IPS-20b (cell line): ENCODE measurements at regions not wholly inside any gene's neighbourhood (a gene's known extent, or its start where the extent isn't known, plus 50 kb on each side); places are given as distances from the start of the nearest gene placed in this dataset.

Experiments
- H3K27ac ChIP-seq: one replicate; pipeline ENCODE4 v1.5.1; 2013; ENCODE audit warnings: low read length
- H3K27me3 ChIP-seq: 2 replicates; pipeline ENCODE4 v1.6.1; 2013; ENCODE audit warnings: mild to moderate bottlenecking, low read length, inconsistent platforms; ENCODE audit not compliant: insufficient read depth
- H3K36me3 ChIP-seq: 2 replicates; pipeline ENCODE4 v1.6.1; 2013; ENCODE audit warnings: low read depth, mild to moderate bottlenecking, inconsistent platforms, low read length, moderate library complexity; ENCODE audit not compliant: insufficient read depth
- H3K4me1 ChIP-seq: 2 replicates; pipeline ENCODE4 v1.6.1; 2013; ENCODE audit warnings: mild to moderate bottlenecking, control low read depth, inconsistent platforms, low read length, moderate library complexity; ENCODE audit not compliant: insufficient read depth
- H3K4me3 ChIP-seq: 2 replicates; pipeline ENCODE4 v1.5.1; 2013; ENCODE audit warnings: mild to moderate bottlenecking, low read length, inconsistent platforms
- H3K9ac ChIP-seq: 2 replicates; pipeline ENCODE4 v1.6.1; 2013; ENCODE audit warnings: low read depth, mild to moderate bottlenecking, inconsistent platforms, low read length, moderate library complexity
- H3K9me3 ChIP-seq: 2 replicates; pipeline ENCODE4 v1.6.1; 2013; ENCODE audit warnings: mild to moderate bottlenecking, low read depth, low read length, inconsistent platforms; ENCODE audit not compliant: insufficient read depth

DNA sequence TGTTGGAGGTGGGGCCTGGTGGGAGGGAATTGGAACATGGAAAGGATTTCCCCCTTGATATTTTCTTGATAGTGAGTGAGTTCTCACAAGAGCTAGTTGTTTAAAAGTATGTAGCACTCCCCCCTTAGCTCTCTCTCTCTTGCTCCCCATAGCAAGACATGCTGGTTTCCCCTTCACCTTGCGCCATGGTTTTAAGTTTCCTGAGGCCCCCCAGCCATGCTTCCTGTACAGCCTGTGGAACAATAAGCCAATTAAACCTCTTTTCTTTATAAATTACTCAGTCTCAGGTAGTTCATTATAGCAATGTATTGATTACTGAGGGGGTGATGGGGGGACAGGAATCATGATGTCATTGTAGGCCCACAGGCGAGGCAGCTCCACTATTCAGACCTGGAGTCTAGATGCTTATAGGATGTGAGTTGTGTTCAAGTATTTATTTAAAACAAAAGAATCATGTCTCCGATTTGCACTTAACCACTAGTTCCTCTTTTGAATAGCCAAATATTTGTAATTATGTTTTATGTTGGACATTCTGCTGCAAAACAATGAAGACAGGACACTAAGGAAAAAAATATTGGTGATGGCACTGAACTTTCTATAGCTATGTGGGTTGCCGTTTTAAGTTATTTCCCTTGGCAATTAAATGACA lies 156.6 kb downstream of the TMEM38B start:
- H3K27ac ChIP-seq, result no peak overlapping the region
- H3K9ac ChIP-seq, result no peak overlapping the region

DNA sequence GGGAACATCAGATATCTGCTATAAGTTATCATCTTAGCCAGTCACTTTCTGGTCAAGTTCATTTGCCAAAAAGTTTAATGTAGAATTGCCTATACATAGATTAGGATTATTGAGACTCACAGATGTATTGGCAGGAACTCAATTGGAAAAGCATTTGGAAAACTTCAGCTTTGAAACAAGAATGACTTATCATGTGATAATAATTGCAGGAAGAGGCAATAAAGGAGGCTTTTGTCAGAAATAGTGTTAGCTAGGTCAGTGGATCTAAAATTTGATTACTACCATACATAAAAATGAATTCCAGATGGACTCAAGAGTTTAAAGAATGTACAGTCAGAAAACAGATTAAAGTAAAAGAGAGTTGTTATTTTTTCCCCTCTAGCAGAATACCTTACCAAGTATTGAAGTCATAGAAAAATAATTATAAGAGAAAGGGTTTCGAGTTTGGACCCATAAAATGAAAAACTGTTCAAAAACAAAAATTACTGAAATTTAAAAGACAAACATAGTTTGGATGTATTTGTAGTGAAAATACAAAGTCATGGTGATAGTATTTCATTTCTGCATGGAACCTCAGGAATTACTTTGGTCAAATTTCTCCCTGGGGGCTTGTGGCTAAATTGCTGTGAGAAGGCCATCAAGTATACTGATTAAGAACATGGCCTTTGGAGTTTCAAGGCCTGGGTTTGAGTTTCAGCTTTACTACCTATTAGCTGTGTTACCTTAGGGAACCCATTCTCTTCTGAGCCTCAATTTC lies 159.9 kb downstream of the TMEM38B start:
- no peak overlapping the region for H3K4me3 ChIP-seq
- no peaks in the 10 kb centered on the region for H3K36me3 ChIP-seq
- H3K4me1 ChIP-seq, result no peaks in the 10 kb centered on the region
- H3K9ac ChIP-seq, result no peak overlapping the region
- no peaks in the 10 kb centered on the region for H3K9me3 ChIP-seq
- no peaks in the 10 kb centered on the region for H3K27me3 ChIP-seq
- H3K27ac ChIP-seq, result no peak overlapping the region

More for the DNA sequence above, 156.6 kb downstream of the TMEM38B start:
- H3K27me3 ChIP-seq, result no peaks in the 10 kb centered on the region
- H3K36me3 ChIP-seq, result no peaks in the 10 kb centered on the region
- no peaks in the 10 kb centered on the region for H3K9me3 ChIP-seq
- H3K4me1 ChIP-seq, result no peaks in the 10 kb centered on the region
- no peak overlapping the region for H3K4me3 ChIP-seq

- no peak overlapping the region for H3K4me3 ChIP-seq
- no peak overlapping the region for H3K9ac ChIP-seq
- H3K9me3 ChIP-seq, result no peaks in the 10 kb centered on the region
- H3K27me3 ChIP-seq, result no peaks in the 10 kb centered on the region
- no peaks in the 10 kb centered on the region for H3K4me1 ChIP-seq
- no peaks in the 10 kb centered on the region for H3K36me3 ChIP-seq
- no peak overlapping the region for H3K27ac ChIP-seq
These were observed 160.7 kb downstream of the TMEM38B start for GRCh38 chr9:105854783-105855724.

DNA sequence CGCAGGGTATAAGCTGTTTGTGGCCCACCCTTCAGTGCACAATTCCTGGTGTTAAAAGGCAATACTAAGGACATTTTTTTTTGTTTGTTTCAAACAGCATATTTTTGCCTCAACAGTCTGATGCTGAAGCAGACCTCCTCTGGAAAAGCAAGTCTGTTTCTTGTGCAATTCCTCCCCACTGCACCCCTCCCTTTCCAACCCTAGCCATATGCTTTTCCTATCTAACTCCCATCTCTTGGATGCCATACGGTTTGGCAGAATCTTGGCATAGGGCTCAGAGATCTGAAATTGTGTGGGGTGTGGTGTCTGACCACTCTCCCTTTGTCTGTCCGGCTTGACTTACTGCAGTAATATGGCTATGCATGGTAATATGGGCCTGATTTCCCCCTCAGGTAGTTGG lies 161.6 kb downstream of the TMEM38B start:
- H3K27ac ChIP-seq, result no peak overlapping the region
- no peak overlapping the region for H3K4me3 ChIP-seq
- no peaks in the 10 kb centered on the region for H3K36me3 ChIP-seq
- H3K27me3 ChIP-seq, result no peaks in the 10 kb centered on the region
- H3K9ac ChIP-seq, result no peak overlapping the region
- H3K9me3 ChIP-seq, result no peaks in the 10 kb centered on the region
- H3K4me1 ChIP-seq, result no peaks in the 10 kb centered on the region

DNA sequence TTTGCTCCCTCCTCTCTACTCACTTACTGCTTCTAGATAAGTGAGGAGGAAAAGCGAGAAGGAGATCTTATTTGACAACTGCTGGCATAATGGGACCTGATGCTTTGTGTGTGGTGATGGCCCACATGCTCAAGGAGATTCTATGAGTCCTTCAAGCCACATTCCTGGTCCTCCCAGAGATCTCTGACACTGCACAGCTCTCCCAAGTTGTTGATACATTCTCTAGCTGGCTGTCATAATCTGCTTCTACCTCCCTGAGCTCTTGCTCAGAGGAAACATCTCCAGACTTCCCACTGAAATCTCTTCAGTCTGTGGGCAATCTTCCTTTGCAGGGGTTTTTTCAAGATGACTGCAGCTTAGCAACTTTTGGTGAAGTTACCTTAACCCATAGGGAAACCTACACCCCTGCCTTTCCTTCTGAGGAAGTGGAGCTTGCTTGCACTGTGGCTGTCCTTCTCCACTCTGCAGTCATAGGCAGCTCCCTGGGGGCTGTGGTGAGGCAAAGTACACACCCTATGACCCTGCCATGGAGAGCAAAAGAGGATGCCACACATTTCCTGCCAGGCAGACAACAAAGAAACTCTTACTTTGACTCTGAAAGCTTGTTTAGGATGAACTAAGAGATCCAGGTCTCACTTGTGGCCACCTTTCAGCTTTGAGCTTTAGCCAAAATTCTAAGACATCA lies 163.8 kb downstream of the TMEM38B start:
- Histone ChIP-seq H3K27me3 (no peaks in the 10 kb centered on the region), H3K4me3 (no peak overlapping the region), H3K9me3 (no peaks in the 10 kb centered on the region), H3K36me3 (no peaks in the 10 kb centered on the region), H3K9ac (no peak overlapping the region), H3K27ac (no peak overlapping the region), H3K4me1 (0 out of 2 replicates have a peak, but pooled peaks cover 3% of the 10 kb centered on the region)

DNA sequence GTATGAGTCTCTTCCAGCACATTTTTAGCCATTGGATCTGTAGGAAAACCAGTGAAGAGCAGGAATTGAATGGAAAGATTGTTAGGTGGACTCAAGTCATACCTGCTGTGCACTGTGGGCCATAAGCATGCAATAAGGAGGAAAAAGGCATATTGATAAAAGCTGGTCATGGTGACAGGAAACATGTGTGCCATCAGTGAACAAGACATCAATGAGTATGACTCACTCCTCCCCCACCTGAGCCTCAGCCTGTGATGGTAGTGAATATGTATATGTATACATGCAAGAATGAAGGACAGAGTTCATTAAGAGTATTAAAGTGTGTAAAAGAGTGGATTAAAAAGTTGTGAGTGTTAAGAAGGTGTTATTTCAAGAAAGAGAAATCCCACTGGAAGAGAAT lies 164.5 kb downstream of the TMEM38B start:
- Histone ChIP-seq H3K9me3 (no peaks in the 10 kb centered on the region), H3K27me3 (no peaks in the 10 kb centered on the region), H3K36me3 (no peaks in the 10 kb centered on the region), H3K9ac (no peak overlapping the region), H3K4me3 (no peak overlapping the region), H3K4me1 (0 out of 2 replicates have a peak, but pooled peaks cover 3% of the 10 kb centered on the region), H3K27ac (no peak overlapping the region)

- Histone ChIP-seq H3K4me3 (no peak overlapping the region), H3K27ac (no peak overlapping the region), H3K4me1 (0 out of 2 replicates have a peak, but pooled peaks cover 3% of the 10 kb centered on the region), H3K9ac (no peak overlapping the region), H3K27me3 (no peaks in the 10 kb centered on the region), H3K9me3 (no peaks in the 10 kb centered on the region), H3K36me3 (no peaks in the 10 kb centered on the region)
These were observed 165.2 kb downstream of the TMEM38B start for GRCh38 chr9:105859428-105860091.

GRCh38 chr9:105860516-105860915 lies 166.2 kb downstream of the TMEM38B start:
- no peak overlapping the region for H3K4me3 ChIP-seq
- no peak overlapping the region for H3K9ac ChIP-seq
- no peaks in the 10 kb centered on the region for H3K9me3 ChIP-seq
- no peaks in the 10 kb centered on the region for H3K36me3 ChIP-seq
- H3K4me1 ChIP-seq, result 0 out of 2 replicates have a peak, but pooled peaks cover 3% of the 10 kb centered on the region
- no peaks in the 10 kb centered on the region for H3K27me3 ChIP-seq
- no peak overlapping the region for H3K27ac ChIP-seq

DNA sequence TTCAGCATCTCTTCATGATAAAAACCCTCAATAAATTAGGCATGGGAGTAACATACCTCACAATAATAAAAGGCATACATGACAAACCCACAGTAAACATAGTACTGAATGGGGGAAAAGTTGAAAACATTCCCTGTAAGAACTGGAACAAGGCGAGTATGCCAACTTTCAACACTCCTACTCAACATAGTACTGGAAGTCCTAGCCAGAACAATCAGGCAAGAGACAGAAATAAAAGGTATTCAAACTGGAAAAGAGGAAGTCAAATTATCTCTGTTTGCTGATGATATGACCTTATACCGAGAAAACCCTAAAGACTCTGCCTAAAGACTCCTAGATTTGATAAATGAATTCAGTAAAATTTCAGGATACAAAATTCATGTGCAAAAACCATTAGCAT lies 167.6 kb downstream of the TMEM38B start:
- no peaks in the 10 kb centered on the region for H3K9me3 ChIP-seq
- no peak overlapping the region for H3K4me3 ChIP-seq
- no peak overlapping the region for H3K9ac ChIP-seq
- no peak overlapping the region for H3K27ac ChIP-seq
- H3K36me3 ChIP-seq, result no peaks in the 10 kb centered on the region
- H3K27me3 ChIP-seq, result no peaks in the 10 kb centered on the region
- 0 out of 2 replicates have a peak, but pooled peaks cover 3% of the 10 kb centered on the region for H3K4me1 ChIP-seq

DNA sequence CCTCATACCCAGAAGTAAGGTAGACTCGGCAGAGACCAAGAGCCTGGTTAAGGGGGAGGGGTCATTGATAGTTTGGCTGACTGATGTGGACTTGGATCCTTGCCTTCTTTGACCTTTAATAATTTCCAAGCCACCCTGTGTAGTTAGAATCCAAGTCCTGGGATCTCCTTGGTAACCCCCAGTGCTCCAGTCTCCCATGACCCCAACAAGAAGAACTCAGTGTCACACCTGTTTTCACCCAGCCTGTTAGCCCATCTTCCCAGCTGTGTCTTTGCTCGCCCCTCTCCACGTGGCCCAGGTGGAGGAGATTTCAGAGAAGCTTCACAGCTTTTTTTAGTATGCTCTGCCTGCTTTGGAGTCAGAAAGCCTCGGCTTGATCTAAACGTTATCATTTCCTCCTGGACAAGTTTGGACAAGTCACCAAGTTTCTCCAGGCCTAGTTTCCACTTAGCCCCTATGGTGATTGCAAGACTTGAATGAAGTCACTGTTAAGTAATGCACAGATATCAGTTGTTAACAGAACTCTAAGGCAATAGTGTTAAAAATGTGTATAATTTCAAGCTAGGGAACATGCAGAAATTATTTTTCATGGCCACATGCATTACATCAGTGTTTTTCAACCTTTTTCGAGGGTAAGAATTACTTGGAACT lies 170.0 kb downstream of the TMEM38B start:
- no peaks in the 10 kb centered on the region for H3K27me3 ChIP-seq
- 0 out of 2 replicates have a peak, but pooled peaks cover 3% of the 10 kb centered on the region for H3K4me1 ChIP-seq
- H3K27ac ChIP-seq, result no peak overlapping the region
- no peaks in the 10 kb centered on the region for H3K36me3 ChIP-seq
- H3K9me3 ChIP-seq, result no peaks in the 10 kb centered on the region
- H3K4me3 ChIP-seq, result no peak overlapping the region
- no peak overlapping the region for H3K9ac ChIP-seq
